ENCODE measurements at regions not wholly inside any gene's neighbourhood (a gene's known extent, or its start where the extent isn't known, plus 50 kb on each side); places are given as distances from the start of the nearest gene placed in this dataset.

DNA sequence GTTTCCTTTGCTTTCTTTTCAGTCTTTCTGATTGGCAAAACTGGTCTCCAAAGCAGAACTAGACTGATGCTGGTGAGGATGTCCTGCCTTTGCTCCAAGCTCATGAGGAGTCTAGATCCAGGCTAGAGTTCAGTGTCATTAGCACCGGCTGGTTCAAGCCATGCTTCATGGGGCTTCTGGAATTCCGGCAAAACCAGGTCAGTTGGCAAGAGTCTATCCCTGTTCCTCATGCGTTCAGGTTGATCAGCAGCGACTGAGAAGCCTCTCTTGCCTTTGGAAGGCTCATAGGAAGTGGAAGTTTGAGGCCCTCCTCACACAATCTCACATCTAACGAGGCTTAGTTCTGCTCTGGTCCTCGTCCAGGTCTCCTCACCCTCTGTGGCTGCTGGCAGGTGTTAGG, 194.3 kb downstream of the HS3ST3A1 start:
- no peak for DNase-seq
- H3K4me3 Mint-ChIP-seq (ENCODE audit: low read depth, unreplicated experiment) = no peak overlapping the region
- intact Hi-C loops (cut with micrococcal nuclease; ENCODE audit: unreplicated experiment) = no loop called here
- no peaks in the 10 kb centered on the region for H3K27me3 Mint-ChIP-seq (ENCODE audit: unreplicated experiment)
- BruUV-seq (replicated peaks) = no TSS peak
- H3K36me3 Mint-ChIP-seq (ENCODE audit: insufficient read depth, unreplicated experiment) = no peaks in the 10 kb centered on the region
- CTCF ChIA-PET = no interaction called here
- H3K27ac Mint-ChIP-seq (ENCODE audit: unreplicated experiment) = no peak overlapping the region
- TF ChIP-seq, protein P1, sequence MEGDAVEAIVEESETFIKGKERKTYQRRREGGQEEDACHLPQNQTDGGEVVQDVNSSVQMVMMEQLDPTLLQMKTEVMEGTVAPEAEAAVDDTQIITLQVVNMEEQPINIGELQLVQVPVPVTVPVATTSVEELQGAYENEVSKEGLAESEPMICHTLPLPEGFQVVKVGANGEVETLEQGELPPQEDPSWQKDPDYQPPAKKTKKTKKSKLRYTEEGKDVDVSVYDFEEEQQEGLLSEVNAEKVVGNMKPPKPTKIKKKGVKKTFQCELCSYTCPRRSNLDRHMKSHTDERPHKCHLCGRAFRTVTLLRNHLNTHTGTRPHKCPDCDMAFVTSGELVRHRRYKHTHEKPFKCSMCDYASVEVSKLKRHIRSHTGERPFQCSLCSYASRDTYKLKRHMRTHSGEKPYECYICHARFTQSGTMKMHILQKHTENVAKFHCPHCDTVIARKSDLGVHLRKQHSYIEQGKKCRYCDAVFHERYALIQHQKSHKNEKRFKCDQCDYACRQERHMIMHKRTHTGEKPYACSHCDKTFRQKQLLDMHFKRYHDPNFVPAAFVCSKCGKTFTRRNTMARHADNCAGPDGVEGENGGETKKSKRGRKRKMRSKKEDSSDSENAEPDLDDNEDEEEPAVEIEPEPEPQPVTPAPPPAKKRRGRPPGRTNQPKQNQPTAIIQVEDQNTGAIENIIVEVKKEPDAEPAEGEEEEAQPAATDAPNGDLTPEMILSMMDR (IDR thresholded peaks at IDR 0.05; ENCODE audit: unreplicated experiment) = no peak
- no peaks in the 10 kb centered on the region for H3K4me1 Mint-ChIP-seq (ENCODE audit: low read depth, unreplicated experiment)
- H3K9me3 Mint-ChIP-seq (ENCODE audit: low read depth, unreplicated experiment) = peaks cover 15% of the 10 kb centered on the region

DNA sequence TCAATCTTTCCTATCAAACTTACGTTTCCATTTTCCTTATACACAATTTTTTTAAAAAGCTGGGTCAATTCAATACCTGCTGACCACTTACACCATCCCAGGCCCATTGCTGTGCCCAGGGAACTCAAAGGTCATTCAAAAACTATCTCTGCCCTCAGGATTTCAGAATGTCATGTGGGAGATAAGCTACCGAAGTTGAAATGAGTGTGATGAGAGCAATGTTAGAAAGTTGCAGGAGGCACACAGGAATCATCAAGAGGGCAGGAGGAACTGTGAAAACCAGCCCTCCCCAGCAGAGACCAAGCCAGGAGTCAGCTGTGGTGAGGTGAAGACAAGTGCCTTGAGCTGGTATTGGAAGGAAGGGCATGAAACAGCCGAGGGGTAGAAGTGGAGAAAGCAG, 195.9 kb downstream of the HS3ST3A1 start:
- BruUV-seq (replicated peaks) = no TSS peak
- DNase-seq = no peak
- TF ChIP-seq, protein P1 (IDR thresholded peaks at IDR 0.05; ENCODE audit: unreplicated experiment) = no peak

DNA sequence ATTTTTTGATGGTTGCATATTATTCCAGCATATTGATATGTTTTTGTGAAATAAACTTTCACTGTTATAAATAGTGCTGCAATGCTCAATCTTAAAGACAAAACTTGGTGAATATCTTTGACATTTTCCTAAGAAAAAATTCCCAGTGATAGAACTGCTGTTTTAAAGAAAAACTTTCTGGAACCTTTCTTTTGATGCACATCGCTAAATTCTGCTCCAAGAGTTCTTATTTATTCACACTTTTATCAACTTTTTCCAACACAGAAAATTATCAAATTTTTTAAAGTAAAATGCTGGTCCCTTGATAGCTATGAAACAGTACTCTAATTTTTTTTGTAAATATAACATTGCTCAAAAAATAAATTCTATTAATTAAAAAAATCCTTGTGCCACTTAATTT, 196.6 kb downstream of the HS3ST3A1 start:
- H3K4me1 Mint-ChIP-seq (ENCODE audit: low read depth, unreplicated experiment) = no peaks in the 10 kb centered on the region
- CTCF ChIA-PET = no interaction called here
- intact Hi-C loops (cut with micrococcal nuclease; ENCODE audit: unreplicated experiment) = no loop called here
- TF ChIP-seq, protein P1 (IDR thresholded peaks at IDR 0.05; ENCODE audit: unreplicated experiment) = no peak
- no TSS peak for BruUV-seq (replicated peaks)
- no peaks in the 10 kb centered on the region for H3K27me3 Mint-ChIP-seq (ENCODE audit: unreplicated experiment)
- H3K9me3 Mint-ChIP-seq (ENCODE audit: low read depth, unreplicated experiment) = peaks cover 15% of the 10 kb centered on the region
- no peak for DNase-seq
- H3K36me3 Mint-ChIP-seq (ENCODE audit: insufficient read depth, unreplicated experiment) = no peaks in the 10 kb centered on the region
- H3K4me3 Mint-ChIP-seq (ENCODE audit: low read depth, unreplicated experiment) = no peak overlapping the region
- no peak overlapping the region for H3K27ac Mint-ChIP-seq (ENCODE audit: unreplicated experiment)

More for the DNA sequence above, 195.9 kb downstream of the HS3ST3A1 start:
- Mint-ChIP-seq H3K9me3 (ENCODE audit: low read depth, unreplicated experiment) (peaks cover 17% of the 10 kb centered on the region), H3K36me3 (ENCODE audit: insufficient read depth, unreplicated experiment) (no peaks in the 10 kb centered on the region), H3K4me1 (ENCODE audit: low read depth, unreplicated experiment) (no peaks in the 10 kb centered on the region), H3K27ac (ENCODE audit: unreplicated experiment) (no peak overlapping the region), H3K4me3 (ENCODE audit: low read depth, unreplicated experiment) (no peak overlapping the region), H3K27me3 (ENCODE audit: unreplicated experiment) (no peaks in the 10 kb centered on the region)
- CTCF ChIA-PET = no interaction called here
- intact Hi-C loops (cut with micrococcal nuclease; ENCODE audit: unreplicated experiment) = no loop called here

DNA sequence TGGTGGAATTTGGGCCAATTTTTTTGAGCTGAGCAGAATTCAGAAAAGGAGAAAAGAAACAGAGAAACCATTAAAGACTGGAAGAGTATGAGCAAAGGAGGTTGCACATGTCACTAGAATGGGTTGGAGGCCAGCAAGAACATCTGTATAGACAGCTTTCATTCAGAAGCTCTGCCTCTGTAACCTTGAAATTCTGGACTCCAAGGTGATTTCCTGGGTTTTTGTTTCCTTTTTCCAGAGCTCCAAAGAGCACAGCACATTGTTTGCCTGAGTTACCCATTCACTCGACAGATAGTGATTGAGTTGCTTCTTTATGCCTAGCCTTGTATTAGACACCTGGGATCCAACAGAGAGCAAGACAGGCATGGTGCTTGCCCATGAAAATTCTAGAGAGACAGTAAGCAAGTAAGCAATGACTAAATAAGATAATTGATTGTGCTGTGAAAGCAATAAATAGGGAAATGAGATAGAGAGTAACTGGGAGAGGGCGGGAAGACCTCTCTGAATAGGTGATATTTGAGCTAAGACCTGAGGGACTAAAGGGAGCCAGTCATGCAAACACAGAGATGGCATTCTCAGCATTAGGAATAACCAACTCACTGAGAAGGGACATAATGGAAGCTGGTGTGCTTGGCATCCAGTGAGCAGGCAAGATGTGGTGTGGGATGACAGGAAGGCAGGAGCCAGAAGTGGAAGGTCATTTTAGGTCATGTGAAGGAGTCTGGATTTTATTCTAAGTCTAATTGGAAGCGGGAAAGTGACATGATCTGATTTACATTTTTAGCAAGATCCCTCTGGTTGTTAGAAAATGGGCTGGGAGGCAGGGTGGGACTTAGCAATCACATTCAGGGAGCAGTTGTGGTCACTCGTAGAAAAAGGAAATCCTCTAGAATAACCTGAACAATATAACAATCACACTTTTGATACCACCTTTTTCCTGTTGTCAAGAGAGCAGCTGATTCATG, 197.5 kb downstream of the HS3ST3A1 start:
- CTCF ChIA-PET = no interaction called here
- Mint-ChIP-seq H3K27ac (ENCODE audit: unreplicated experiment) (no peak overlapping the region), H3K4me3 (ENCODE audit: low read depth, unreplicated experiment) (no peak overlapping the region)

More for the DNA sequence above, 197.5 kb downstream of the HS3ST3A1 start:
- no peaks in the 10 kb centered on the region for H3K4me1 Mint-ChIP-seq (ENCODE audit: low read depth, unreplicated experiment)
- H3K36me3 Mint-ChIP-seq (ENCODE audit: insufficient read depth, unreplicated experiment) = no peaks in the 10 kb centered on the region
- TF ChIP-seq, protein P1 (IDR thresholded peaks at IDR 0.05; ENCODE audit: unreplicated experiment) = no peak
- intact Hi-C loops (cut with micrococcal nuclease; ENCODE audit: unreplicated experiment) = no loop called here
- no peak for DNase-seq
- H3K9me3 Mint-ChIP-seq (ENCODE audit: low read depth, unreplicated experiment) = peaks cover 13% of the 10 kb centered on the region
- BruUV-seq (replicated peaks) = no TSS peak
- no peaks in the 10 kb centered on the region for H3K27me3 Mint-ChIP-seq (ENCODE audit: unreplicated experiment)

All from Calu3 (cell line).